Stomach (tissue), 8 donors: ENCODE measurements at regions not wholly inside any gene's neighbourhood (a gene's known extent, or its start where the extent isn't known, plus 50 kb on each side); places are given as distances from the start of the nearest gene placed in this dataset.

Source experiments
- DNase-seq, 2 donors: peaks; one replicate each; pipeline versions ENCODE4 v3.0.0 to v3.0.0-alpha.2; 2013 to 2019
- H3K27ac ChIP-seq, 5 donors: fragments of 200-600 bp in 4 of 5; sonication (generic) in 4 of 5; one replicate each; pipeline ENCODE4 v1.5.1; 2013 to 2019; ENCODE audit warnings: mild to moderate bottlenecking in 1 of 5, moderate library complexity in 1 of 5
- H3K27me3 ChIP-seq, 3 donors: fragments of 200-600 bp; sonication (generic); one replicate each; pipeline ENCODE4 v1.5.1; 2017 to 2019; ENCODE audit warnings: mixed run types in 1 of 3
- H3K36me3 ChIP-seq, 4 donors: fragments of 200-600 bp; sonication (generic); 1 replicate in 3 of 4; 2 replicates in 1 of 4; pipeline ENCODE4 v1.5.1; 2016 to 2019
- H3K4me1 ChIP-seq, 4 donors: fragments of 200-600 bp; sonication (generic); one replicate each; pipeline ENCODE4 v1.5.1; 2016 to 2019
- H3K4me3 ChIP-seq, 4 donors: fragments of 200-600 bp; sonication (generic) in 3 of 4; one replicate each; pipeline ENCODE4 v1.5.1; 2016 to 2019; ENCODE audit warnings: mild to moderate bottlenecking in 1 of 4
- H3K9me3 ChIP-seq, 4 donors: fragments of 200-600 bp; sonication (generic); one replicate each; pipeline ENCODE4 v1.5.1; 2016 to 2019
- CTCF ChIP-seq, 7 experiments: fragments of 450-650 bp in 4 of 7; fragments of 200-600 bp in 3 of 7; sonication (generic) in 3 of 7; IDR thresholded peaks; one replicate each; pipeline ENCODE4 v1.5.1; 2016 to 2019; ENCODE audit warnings: antibody characterized with exemption in 7 of 7, control low read depth in 2 of 7, mild to moderate bottlenecking in 1 of 7
- EP300 ChIP-seq: sonication (generic); formaldehyde crosslinking; IDR thresholded peaks from one replicate; pipeline ENCODE4 v1.6.1; 2017; ENCODE audit warnings: antibody characterized with exemption
- POLR2A ChIP-seq, 4 donors: fragments of 450-650 bp; IDR thresholded peaks; one replicate each; pipeline ENCODE4 v1.6.1; 2016; ENCODE audit warnings: antibody characterized with exemption in 4 of 4, control low read depth in 2 of 4, mild to moderate bottlenecking in 1 of 4, moderate library complexity in 1 of 4
- POLR2AphosphoS5 ChIP-seq, 3 donors: sonication (generic); formaldehyde crosslinking; IDR thresholded peaks; one replicate each; pipeline ENCODE4 v1.6.1; 2016; ENCODE audit warnings: antibody characterized with exemption in 3 of 3
- WGBS, 5 donors: extraction: QIAGEN DNeasy Blood & Tissue Kit in 3 of 5; methylation state at CpG; one replicate each; pipeline versions ENCODE4 v1.1.5 to v1.1.7; 2013 to 2018; 5-methylcytosine and 5-hydroxymethylcytosine counted together
- intact Hi-C: fragments of 100-400 bp; cut with DNase I; formaldehyde crosslinking; loops from one replicate; pipeline ENCODE4 v1.15.1; 2023; ENCODE audit warnings: low total_unique reads
- donor health status: healthy with polysubstance abuse.
- donor health status: Bipolar disorder and iron deficiency.
- donor health status: healthy.

- TF ChIP-seq POLR2A (IDR thresholded peaks at IDR 0.05) (no peak), POLR2AphosphoS5 (IDR thresholded peaks at IDR 0.05) (no peak), CTCF (IDR thresholded peaks at IDR 0.05) (no peak), EP300 (no peak)
- H3K36me3 ChIP-seq, result no peaks in the 10 kb centered on the region
- WGBS, 5 donors, result 80 to 90% (median 89%) methylated on average over 5 of the region's 5 CpGs
Measured at GRCh38 chr11:134502153-134502550, 90.1 kb upstream of the B3GAT1 start.

GRCh38 chr11:134501406-134502152 is 89.5 kb upstream of the B3GAT1 start:
- no peak for TF ChIP-seq CTCF (IDR thresholded peaks at IDR 0.05)
- TF ChIP-seq POLR2A (IDR thresholded peaks at IDR 0.05), result no peak
- no peak for TF ChIP-seq EP300
- no peak for TF ChIP-seq POLR2AphosphoS5 (IDR thresholded peaks at IDR 0.05)
- no peak overlapping the region for H3K27ac ChIP-seq
- no peaks in the 10 kb centered on the region for H3K9me3 ChIP-seq
- intact Hi-C loops, result no loop called here
- H3K27me3 ChIP-seq, result peaks cover 0 to 18% (median 0%) of the 10 kb centered on the region in 3 donors
- H3K36me3 ChIP-seq, result no peaks in the 10 kb centered on the region
- peaks cover 0 to 10% (median 5%) of the 10 kb centered on the region in 4 donors for H3K4me1 ChIP-seq
- H3K4me3 ChIP-seq, result no peak overlapping the region
- WGBS, 5 donors, result 83 to 86% (median 86%) methylated on average over 16 of the region's 16 CpGs
- peak in 1 of 2 donors; percentile 17 for DNase-seq

More at GRCh38 chr11:134502153-134502550, 90.1 kb upstream of the B3GAT1 start:
- intact Hi-C loops, result no loop called here
- Histone ChIP-seq H3K27ac (no peak overlapping the region), H3K9me3 (no peaks in the 10 kb centered on the region), H3K4me3 (no peak overlapping the region), H3K4me1 (peaks cover 0 to 10% (median 5%) of the 10 kb centered on the region in 4 donors), H3K27me3 (peaks cover 0 to 18% (median 0%) of the 10 kb centered on the region in 3 donors)
- DNase-seq, result peak in 1 of 2 donors; percentile 13

- TF ChIP-seq EP300 (no peak), POLR2A (IDR thresholded peaks at IDR 0.05) (no peak), POLR2AphosphoS5 (IDR thresholded peaks at IDR 0.05) (no peak), CTCF (IDR thresholded peaks at IDR 0.05) (no peak)
- Histone ChIP-seq H3K27me3 (peaks cover 0 to 18% (median 0%) of the 10 kb centered on the region in 3 donors), H3K4me1 (peaks cover 0 to 10% (median 5%) of the 10 kb centered on the region in 4 donors), H3K27ac (no peak overlapping the region), H3K36me3 (no peaks in the 10 kb centered on the region), H3K4me3 (no peak overlapping the region), H3K9me3 (no peaks in the 10 kb centered on the region)
- intact Hi-C loops, result no loop called here
- WGBS, 5 donors, result 83 to 87% (median 85%) methylated on average over 8 of the region's 8 CpGs
- DNase-seq, result peak in 1 of 2 donors; percentile 22
Measured at GRCh38 chr11:134500621-134501020, 88.6 kb upstream of the B3GAT1 start.

GRCh38 chr11:134499990-134500389 is 87.9 kb upstream of the B3GAT1 start:
- Histone ChIP-seq H3K9me3 (no peaks in the 10 kb centered on the region), H3K27me3 (peaks cover 0 to 18% (median 0%) of the 10 kb centered on the region in 3 donors), H3K4me1 (peaks cover 0 to 10% (median 5%) of the 10 kb centered on the region in 4 donors), H3K36me3 (no peaks in the 10 kb centered on the region), H3K4me3 (no peak overlapping the region), H3K27ac (no peak overlapping the region)
- DNase-seq, result peak in 1 of 2 donors; percentile 15
- no peak for TF ChIP-seq EP300
- no peak for TF ChIP-seq POLR2A (IDR thresholded peaks at IDR 0.05)
- no peak for TF ChIP-seq CTCF (IDR thresholded peaks at IDR 0.05)
- TF ChIP-seq POLR2AphosphoS5 (IDR thresholded peaks at IDR 0.05), result no peak
- intact Hi-C loops, result no loop called here
- 84 to 91% (median 87%) methylated on average over 8 of the region's 8 CpGs for WGBS, 5 donors
